PC-9 (cell line): ENCODE measurements at regions not wholly inside any gene's neighbourhood (a gene's known extent, or its start where the extent isn't known, plus 50 kb on each side); places are given as distances from the start of the nearest gene placed in this dataset.
A peak's percentile ranks its signal among the peaks of the same experiment; 100 is the strongest.

Experiments
- BruUV-seq: library from RNA; stranded (reverse); fragments of 400-500 nt; replicated peaks from 2 replicates; lab custom pipeline; 2021; lab: Mats Ljungman, UMichigan
- CTCF ChIA-PET: fragments of 300-600 bp; sonication (Branson Sonifier 250); formaldehyde crosslinking; loops from one replicate; lab custom pipeline; 2022; ENCODE audit warnings: antibody characterized with exemption; lab: Charles Lee
- POLR2A ChIA-PET: fragments of 300-600 bp; sonication (Branson Sonifier 250); formaldehyde crosslinking; loops from one replicate; lab custom pipeline; 2022; ENCODE audit warnings: antibody characterized with exemption; ENCODE audit not compliant: unreplicated experiment; lab: Charles Lee
- DNase-seq, 2 experiments: peaks; one replicate each; pipeline versions ENCODE4 v3.0.0 to v3.0.0-alpha.2; 2015 to 2022; ENCODE audit warnings: mixed read lengths in 1 of 2
- H2AFZ ChIP-seq: fragments of 200-600 bp; sonication (generic); 2 replicates; pipeline ENCODE4 v1.8.1; 2017; ENCODE audit warnings: antibody characterized with exemption
- H3F3A ChIP-seq: fragments of 200-600 bp; sonication (generic); 2 replicates; pipeline ENCODE4 v1.8.1; 2017; ENCODE audit warnings: antibody characterized with exemption, mild to moderate bottlenecking, low read depth; ENCODE audit not compliant: insufficient read depth
- H3K27ac ChIP-seq: fragments of 200-600 bp; sonication (generic); 2 replicates; pipeline ENCODE4 v1.6.1; 2016; ENCODE audit warnings: mixed run types
- H3K27me3 ChIP-seq: fragments of 200-600 bp; sonication (generic); 2 replicates; pipeline ENCODE4 v1.6.1; 2016; ENCODE audit warnings: low read depth, mixed run types; ENCODE audit not compliant: insufficient read depth
- H3K36me3 ChIP-seq: fragments of 200-600 bp; sonication (generic); 2 replicates; pipeline ENCODE4 v1.6.1; 2016; ENCODE audit warnings: low read depth, mixed run types
- H3K4me1 ChIP-seq: fragments of 200-600 bp; sonication (generic); replicated peaks from 2 replicates; pipeline ENCODE4 v1.6.1; 2016; ENCODE audit warnings: mixed run types; ENCODE audit not compliant: insufficient read depth
- H3K4me2 ChIP-seq: fragments of 200-600 bp; sonication (generic); 2 replicates; pipeline ENCODE4 v1.6.1; 2017; ENCODE audit warnings: mixed run types
- H3K4me3 ChIP-seq: fragments of 200-600 bp; sonication (generic); 2 replicates; pipeline ENCODE4 v1.6.1; 2016; ENCODE audit warnings: mixed run types
- H3K79me2 ChIP-seq: fragments of 200-600 bp; sonication (generic); 2 replicates; pipeline ENCODE4 v1.6.1; 2017; ENCODE audit warnings: low read depth, mixed run types
- H3K9me2 ChIP-seq: fragments of 200-600 bp; sonication (generic); 2 replicates; pipeline ENCODE4 v1.8.1; 2017; ENCODE audit warnings: mild to moderate bottlenecking; ENCODE audit not compliant: insufficient read depth
- H3K9me3 ChIP-seq: fragments of 200-600 bp; sonication (generic); 2 replicates; pipeline ENCODE4 v1.8.1; 2016; ENCODE audit warnings: low read depth; ENCODE audit not compliant: insufficient read depth
- H4K20me1 ChIP-seq: fragments of 200-600 bp; sonication (generic); 2 replicates; pipeline ENCODE4 v1.8.1; 2017; ENCODE audit not compliant: insufficient read depth
- EZH2 ChIP-seq: fragments of 200-600 bp; sonication (generic); IDR thresholded peaks from 2 replicates; pipeline ENCODE4 v1.8.0; 2017; ENCODE audit warnings: antibody characterized with exemption, low read depth
- intact Hi-C: fragments of 100-400 bp; cut with micrococcal nuclease; formaldehyde crosslinking; loops from one replicate; pipeline ENCODE4 v1.10.0; 2022; ENCODE audit not compliant: unreplicated experiment
- TF ChIP-seq, protein P1 (sequence below): fragments of 200-600 bp; sonication (generic); conservative IDR thresholded peaks from 2 replicates; pipeline ENCODE4 v1.6.1; 2017; ENCODE audit warnings: mixed run types, antibody characterized with exemption, mild to moderate bottlenecking, moderate library complexity

DNA sequence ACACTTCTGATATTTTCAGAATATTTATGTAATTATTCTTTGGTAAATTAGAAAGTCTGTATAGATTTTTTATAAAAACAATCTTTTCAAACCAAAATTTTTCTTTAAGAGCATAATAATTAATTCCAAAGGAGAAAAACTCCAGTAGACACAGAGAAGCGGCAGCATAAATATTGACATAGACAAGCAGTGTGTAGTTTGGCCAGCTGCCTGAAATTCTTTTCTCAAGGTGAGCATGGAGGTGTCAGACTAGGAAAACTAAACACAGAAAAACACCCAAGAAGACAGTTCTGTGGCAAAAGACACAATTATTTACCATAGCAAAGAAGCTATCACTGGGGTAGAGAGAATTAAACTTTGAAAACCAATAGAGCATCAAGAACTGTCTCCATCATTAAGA is 82.4 kb downstream of the KLF6 start:
- BruUV-seq = no TSS peak
- Histone ChIP-seq H3K4me3 (no peak overlapping the region), H3K4me2 (no peak overlapping the region), H3K27ac (no peak overlapping the region), H3F3A (no peaks in the 10 kb centered on the region), H3K9me2 (no peaks in the 10 kb centered on the region), H2AFZ (no peak overlapping the region), H3K79me2 (no peaks in the 10 kb centered on the region), H4K20me1 (no peaks in the 10 kb centered on the region), H3K9me3 (no peaks in the 10 kb centered on the region), H3K36me3 (no peaks in the 10 kb centered on the region), H3K4me1 (no peaks in the 10 kb centered on the region; the same call in 1 of the 2 replicates), H3K27me3 (no peaks in the 10 kb centered on the region)
- intact Hi-C loops = no loop called here
- no peak for DNase-seq
- ChIA-PET POLR2A (no interaction called here), CTCF (no interaction called here)
- no peak for TF ChIP-seq EZH2
- TF ChIP-seq, protein P1, sequence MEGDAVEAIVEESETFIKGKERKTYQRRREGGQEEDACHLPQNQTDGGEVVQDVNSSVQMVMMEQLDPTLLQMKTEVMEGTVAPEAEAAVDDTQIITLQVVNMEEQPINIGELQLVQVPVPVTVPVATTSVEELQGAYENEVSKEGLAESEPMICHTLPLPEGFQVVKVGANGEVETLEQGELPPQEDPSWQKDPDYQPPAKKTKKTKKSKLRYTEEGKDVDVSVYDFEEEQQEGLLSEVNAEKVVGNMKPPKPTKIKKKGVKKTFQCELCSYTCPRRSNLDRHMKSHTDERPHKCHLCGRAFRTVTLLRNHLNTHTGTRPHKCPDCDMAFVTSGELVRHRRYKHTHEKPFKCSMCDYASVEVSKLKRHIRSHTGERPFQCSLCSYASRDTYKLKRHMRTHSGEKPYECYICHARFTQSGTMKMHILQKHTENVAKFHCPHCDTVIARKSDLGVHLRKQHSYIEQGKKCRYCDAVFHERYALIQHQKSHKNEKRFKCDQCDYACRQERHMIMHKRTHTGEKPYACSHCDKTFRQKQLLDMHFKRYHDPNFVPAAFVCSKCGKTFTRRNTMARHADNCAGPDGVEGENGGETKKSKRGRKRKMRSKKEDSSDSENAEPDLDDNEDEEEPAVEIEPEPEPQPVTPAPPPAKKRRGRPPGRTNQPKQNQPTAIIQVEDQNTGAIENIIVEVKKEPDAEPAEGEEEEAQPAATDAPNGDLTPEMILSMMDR = no peak

DNA sequence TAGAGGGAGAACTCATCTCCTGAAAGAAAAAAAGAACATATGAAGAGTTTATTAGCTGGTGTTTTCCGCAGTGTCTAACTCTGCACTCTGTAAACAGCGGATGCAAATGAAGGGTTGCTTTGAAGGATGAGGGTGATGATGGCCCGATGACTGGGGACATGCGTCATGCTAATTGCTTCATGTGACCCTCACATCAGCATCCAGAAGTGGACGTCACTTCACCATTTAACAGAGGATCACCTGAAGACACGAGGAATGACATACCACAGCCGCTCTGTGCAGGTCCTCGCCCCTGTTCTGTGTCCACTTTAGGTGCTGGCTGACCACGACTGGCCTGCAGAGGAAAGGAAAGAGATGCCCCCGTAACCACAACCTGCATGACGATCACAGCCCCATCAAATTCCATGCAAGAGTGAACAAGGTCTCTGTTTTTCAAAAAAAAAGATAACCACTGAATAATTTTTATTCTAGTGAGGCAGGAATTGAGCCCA is 82.9 kb downstream of the KLF6 start:
- H3K36me3 ChIP-seq = no peaks in the 10 kb centered on the region
- intact Hi-C loops = no loop called here
- no peak overlapping the region for H3K4me3 ChIP-seq
- TF ChIP-seq EZH2 = no peak
- TF ChIP-seq, protein P1 = no peak
- no peaks in the 10 kb centered on the region for H3K9me3 ChIP-seq
- no TSS peak for BruUV-seq
- H4K20me1 ChIP-seq = no peaks in the 10 kb centered on the region
- POLR2A ChIA-PET = interaction anchor here (0.6 kb wide), 1 partner anchor 61 kb away, joined by 4 read pairs; no protein-coding TSS in a partner anchor
- no peaks in the 10 kb centered on the region for H3F3A ChIP-seq
- CTCF ChIA-PET = interaction anchor here (0.6 to 0.7 kb wide), 2 partner anchors 52 to 317 kb away, joined by 3 to 7 read pairs; no protein-coding TSS in a partner anchor
- no peaks in the 10 kb centered on the region for H3K27me3 ChIP-seq
- no peaks in the 10 kb centered on the region; the same call in 1 of the 2 replicates for H3K4me1 ChIP-seq
- no peak for DNase-seq
- H3K9me2 ChIP-seq = no peaks in the 10 kb centered on the region
- no peaks in the 10 kb centered on the region for H3K79me2 ChIP-seq
- H2AFZ ChIP-seq = no peak overlapping the region
- no peak overlapping the region for H3K4me2 ChIP-seq
- H3K27ac ChIP-seq = no peak overlapping the region

DNA sequence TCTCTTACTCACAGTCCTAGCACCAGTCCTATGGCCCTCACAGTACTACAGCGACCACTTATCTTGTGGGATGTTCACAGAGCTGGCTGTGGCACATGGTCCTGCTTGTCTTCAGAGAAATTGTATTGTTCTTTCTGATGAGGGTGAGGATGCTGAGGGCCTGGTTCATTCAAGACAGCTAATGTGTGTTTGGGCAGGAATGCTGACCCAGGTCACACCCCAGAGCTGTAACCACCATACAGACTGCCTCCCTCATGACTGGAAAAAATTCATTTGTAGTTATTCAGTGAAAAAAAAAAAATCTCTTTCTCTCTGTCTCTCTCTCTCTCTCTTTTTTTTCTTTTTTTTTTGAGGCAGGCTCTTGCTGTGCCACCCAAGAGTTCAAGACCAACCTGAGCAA is 83.5 kb downstream of the KLF6 start:
- intact Hi-C loops = no loop called here
- POLR2A ChIA-PET = interaction anchor here (0.6 kb wide), 2 partner anchors 62 to 365 kb away, joined by 4 to 7 read pairs; no protein-coding TSS in a partner anchor
- Histone ChIP-seq H3K27ac (no peak overlapping the region), H3K9me3 (no peaks in the 10 kb centered on the region), H3K4me2 (no peak overlapping the region), H4K20me1 (no peaks in the 10 kb centered on the region), H3K36me3 (no peaks in the 10 kb centered on the region), H3K4me3 (no peak overlapping the region), H3K9me2 (no peaks in the 10 kb centered on the region), H3K79me2 (no peaks in the 10 kb centered on the region), H2AFZ (no peak overlapping the region), H3F3A (no peaks in the 10 kb centered on the region), H3K27me3 (no peaks in the 10 kb centered on the region), H3K4me1 (no peaks in the 10 kb centered on the region; the same call in 1 of the 2 replicates)
- CTCF ChIA-PET = interaction anchor here (0.6 to 0.7 kb wide), 2 partner anchors 51 to 317 kb away, joined by 3 to 7 read pairs; no protein-coding TSS in a partner anchor
- peak in 1 of 2 experiments; percentile 6 for DNase-seq
- BruUV-seq = no TSS peak
- TF ChIP-seq EZH2 = no peak
- TF ChIP-seq, protein P1 = no peak
